HG02610 (cell line): ENCODE measurements at regions not wholly inside any gene's neighbourhood (a gene's known extent, or its start where the extent isn't known, plus 50 kb on each side); places are given as distances from the start of the nearest gene placed in this dataset.

ENCODE experiments used
- ATAC-seq: cut with Tn5 transposase; IDR thresholded peaks from one replicate; pipeline ENCODE4 v1.9.1; 2021; ENCODE audit warnings: mild to moderate bottlenecking, moderate library complexity; ENCODE audit not compliant: unreplicated experiment

GRCh38 chr13:75135325-75135825 lies 346.6 kb downstream of the TBC1D4 start:
- ATAC-seq, result no peak

- no peak for ATAC-seq
These were observed 349.0 kb downstream of the TBC1D4 start for GRCh38 chr13:75132701-75133695.

GRCh38 chr13:75129331-75129730 lies 352.6 kb downstream of the TBC1D4 start:
- ATAC-seq, result no peak

GRCh38 chr13:75124415-75124814 lies 357.6 kb downstream of the TBC1D4 start:
- ATAC-seq, result no peak

- no peak for ATAC-seq
These were observed 358.5 kb downstream of the TBC1D4 start for GRCh38 chr13:75123428-75123827.

GRCh38 chr13:75120085-75120484 lies 361.9 kb downstream of the TBC1D4 start:
- ATAC-seq, result no peak

GRCh38 chr13:75115171-75115570 lies 366.8 kb downstream of the TBC1D4 start:
- ATAC-seq, result no peak

GRCh38 chr13:75103976-75104375 lies 378.0 kb downstream of the TBC1D4 start:
- ATAC-seq, result no peak

GRCh38 chr13:75102001-75102716 lies 379.8 kb downstream of the TBC1D4 start:
- ATAC-seq, result no peak

GRCh38 chr13:75101348-75101747 lies 380.6 kb downstream of the TBC1D4 start:
- no peak for ATAC-seq

GRCh38 chr13:75092143-75092542 lies 389.8 kb downstream of the TBC1D4 start:
- no peak for ATAC-seq

- no peak for ATAC-seq
These were observed 390.3 kb downstream of the TBC1D4 start for GRCh38 chr13:75091718-75092117.

GRCh38 chr13:75090872-75091615 lies 390.9 kb downstream of the TBC1D4 start:
- no peak for ATAC-seq

GRCh38 chr13:75088915-75089314 lies 393.1 kb downstream of the TBC1D4 start:
- ATAC-seq, result no peak

GRCh38 chr13:75079226-75079625 lies 402.7 kb downstream of the TBC1D4 start:
- ATAC-seq, result no peak

- ATAC-seq, result no peak
These were observed 405.5 kb downstream of the TBC1D4 start for GRCh38 chr13:75076476-75076875.

GRCh38 chr13:75073786-75074185 lies 408.2 kb downstream of the TBC1D4 start:
- ATAC-seq, result no peak

GRCh38 chr13:75072891-75073290 lies 409.1 kb downstream of the TBC1D4 start:
- no peak for ATAC-seq

GRCh38 chr13:75072368-75072767 lies 409.6 kb downstream of the TBC1D4 start:
- no peak for ATAC-seq

- ATAC-seq, result no peak
These were observed 410.2 kb downstream of the TBC1D4 start for GRCh38 chr13:75071796-75072195.

- ATAC-seq, result no peak
These were observed 410.6 kb downstream of the TBC1D4 start for GRCh38 chr13:75071395-75071794.
